Osteoblast (primary cell): ENCODE measurements at regions not wholly inside any gene's neighbourhood (a gene's known extent, or its start where the extent isn't known, plus 50 kb on each side); places are given as distances from the start of the nearest gene placed in this dataset.
A peak's percentile ranks its signal among the peaks of the same experiment; 100 is the strongest.

Experiments
- DNase-seq: peaks from one replicate; pipeline ENCODE4 v3.0.0; 2011; ENCODE audit warnings: low spot score, mixed read lengths; ENCODE audit not compliant: insufficient read length; ENCODE audit errors: missing footprints
- H2AFZ ChIP-seq: 2 replicates; pipeline ENCODE4 v1.6.0; 2011; ENCODE audit warnings: mild to moderate bottlenecking, low read length
- H3K27ac ChIP-seq: 2 replicates; pipeline ENCODE4 v1.5.1; 2011; ENCODE audit warnings: mild to moderate bottlenecking, low read depth, low read length, moderate library complexity
- H3K27me3 ChIP-seq: 2 replicates; pipeline ENCODE4 v1.6.0; 2012; ENCODE audit warnings: mild to moderate bottlenecking, control low read depth, inconsistent platforms, low read length, moderate library complexity; ENCODE audit not compliant: insufficient read depth
- H3K36me3 ChIP-seq: 2 replicates; pipeline ENCODE4 v1.5.1; 2011; ENCODE audit warnings: mild to moderate bottlenecking, low read length, control low read depth, moderate library complexity; ENCODE audit not compliant: insufficient read depth
- H3K4me1 ChIP-seq: 2 replicates; pipeline ENCODE4 v1.5.1; 2011; ENCODE audit warnings: mild to moderate bottlenecking, low read length, control low read depth, moderate library complexity; ENCODE audit not compliant: insufficient read depth
- H3K4me2 ChIP-seq: 2 replicates; pipeline ENCODE4 v1.6.0; 2011; ENCODE audit warnings: mild to moderate bottlenecking, low read length; ENCODE audit not compliant: insufficient read depth
- H3K4me3 ChIP-seq: fragments of 200-600 bp; sonication (generic); 3 replicates; pipeline ENCODE4 v1.5.1; 2012; ENCODE audit warnings: mild to moderate bottlenecking, low read length, inconsistent platforms; ENCODE audit not compliant: insufficient read depth
- H3K79me2 ChIP-seq: 2 replicates; pipeline ENCODE4 v1.6.0; 2012; ENCODE audit warnings: mild to moderate bottlenecking, low read length, control low read depth, inconsistent platforms; ENCODE audit not compliant: insufficient read depth
- H3K9me3 ChIP-seq: 2 replicates; pipeline ENCODE4 v1.5.1; 2011; ENCODE audit warnings: low read depth, low read length, control low read depth
- H4K20me1 ChIP-seq: 2 replicates; pipeline ENCODE4 v1.6.0; 2012; ENCODE audit warnings: mild to moderate bottlenecking, low read length, control low read depth; ENCODE audit not compliant: insufficient read depth
- TF ChIP-seq, protein P1 (sequence below): IDR thresholded peaks from 2 replicates; pipeline ENCODE4 v1.5.1; 2011; ENCODE audit warnings: mild to moderate bottlenecking, low read depth, low read length, moderate library complexity; ENCODE audit errors: extremely low read depth

DNA sequence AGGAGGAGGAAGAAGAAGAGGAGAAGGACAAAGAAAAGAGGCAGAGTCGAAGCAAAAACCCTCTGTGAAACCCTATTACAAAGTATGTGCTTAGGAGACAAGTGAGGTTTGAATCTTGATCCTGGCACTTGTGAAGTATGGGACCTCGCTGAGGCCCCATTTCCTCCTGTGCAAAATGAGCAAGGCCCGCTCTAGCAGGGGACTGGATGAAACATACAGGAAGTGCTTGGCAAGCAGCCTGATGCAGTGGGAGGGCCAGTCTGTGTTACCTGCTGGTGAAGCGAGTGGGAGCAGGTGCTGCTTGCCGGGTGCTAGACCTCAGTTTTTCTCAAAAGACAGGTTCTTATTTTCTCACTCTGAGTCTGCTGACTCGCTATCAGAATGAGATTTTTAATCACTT is 150.4 kb downstream of the JCAD start:
- no peaks in the 10 kb centered on the region for H3K9me3 ChIP-seq
- H4K20me1 ChIP-seq, result no peaks in the 10 kb centered on the region
- H3K27ac ChIP-seq, result no peak overlapping the region
- peaks cover 57% of the 10 kb centered on the region for H3K27me3 ChIP-seq
- TF ChIP-seq, protein P1, sequence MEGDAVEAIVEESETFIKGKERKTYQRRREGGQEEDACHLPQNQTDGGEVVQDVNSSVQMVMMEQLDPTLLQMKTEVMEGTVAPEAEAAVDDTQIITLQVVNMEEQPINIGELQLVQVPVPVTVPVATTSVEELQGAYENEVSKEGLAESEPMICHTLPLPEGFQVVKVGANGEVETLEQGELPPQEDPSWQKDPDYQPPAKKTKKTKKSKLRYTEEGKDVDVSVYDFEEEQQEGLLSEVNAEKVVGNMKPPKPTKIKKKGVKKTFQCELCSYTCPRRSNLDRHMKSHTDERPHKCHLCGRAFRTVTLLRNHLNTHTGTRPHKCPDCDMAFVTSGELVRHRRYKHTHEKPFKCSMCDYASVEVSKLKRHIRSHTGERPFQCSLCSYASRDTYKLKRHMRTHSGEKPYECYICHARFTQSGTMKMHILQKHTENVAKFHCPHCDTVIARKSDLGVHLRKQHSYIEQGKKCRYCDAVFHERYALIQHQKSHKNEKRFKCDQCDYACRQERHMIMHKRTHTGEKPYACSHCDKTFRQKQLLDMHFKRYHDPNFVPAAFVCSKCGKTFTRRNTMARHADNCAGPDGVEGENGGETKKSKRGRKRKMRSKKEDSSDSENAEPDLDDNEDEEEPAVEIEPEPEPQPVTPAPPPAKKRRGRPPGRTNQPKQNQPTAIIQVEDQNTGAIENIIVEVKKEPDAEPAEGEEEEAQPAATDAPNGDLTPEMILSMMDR, result no peak
- H3K79me2 ChIP-seq, result no peaks in the 10 kb centered on the region
- H3K4me1 ChIP-seq, result no peaks in the 10 kb centered on the region
- H2AFZ ChIP-seq, result no peak overlapping the region
- no peak for DNase-seq
- H3K4me2 ChIP-seq, result no peak overlapping the region
- H3K4me3 ChIP-seq, result no peak overlapping the region
- H3K36me3 ChIP-seq, result no peaks in the 10 kb centered on the region

DNA sequence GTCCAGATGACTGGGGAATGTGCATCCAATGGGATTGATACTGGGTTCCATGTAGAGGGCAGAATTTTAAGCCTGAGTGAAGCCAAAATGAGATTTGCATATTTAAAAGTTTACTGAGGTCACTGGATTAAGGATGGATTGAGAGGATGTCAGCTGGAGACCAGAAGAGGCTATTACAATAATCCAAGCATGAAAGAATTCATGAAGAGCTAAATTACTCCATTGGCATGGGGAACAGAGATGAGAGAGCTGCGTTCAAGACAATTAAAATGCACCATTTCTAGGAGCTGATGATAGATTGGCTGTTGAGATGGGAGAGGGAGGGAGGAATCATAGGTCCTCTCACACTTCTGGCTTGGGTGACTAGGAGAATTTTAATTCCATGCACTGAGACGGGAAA is 158.5 kb downstream of the JCAD start:
- no peak for DNase-seq

DNA sequence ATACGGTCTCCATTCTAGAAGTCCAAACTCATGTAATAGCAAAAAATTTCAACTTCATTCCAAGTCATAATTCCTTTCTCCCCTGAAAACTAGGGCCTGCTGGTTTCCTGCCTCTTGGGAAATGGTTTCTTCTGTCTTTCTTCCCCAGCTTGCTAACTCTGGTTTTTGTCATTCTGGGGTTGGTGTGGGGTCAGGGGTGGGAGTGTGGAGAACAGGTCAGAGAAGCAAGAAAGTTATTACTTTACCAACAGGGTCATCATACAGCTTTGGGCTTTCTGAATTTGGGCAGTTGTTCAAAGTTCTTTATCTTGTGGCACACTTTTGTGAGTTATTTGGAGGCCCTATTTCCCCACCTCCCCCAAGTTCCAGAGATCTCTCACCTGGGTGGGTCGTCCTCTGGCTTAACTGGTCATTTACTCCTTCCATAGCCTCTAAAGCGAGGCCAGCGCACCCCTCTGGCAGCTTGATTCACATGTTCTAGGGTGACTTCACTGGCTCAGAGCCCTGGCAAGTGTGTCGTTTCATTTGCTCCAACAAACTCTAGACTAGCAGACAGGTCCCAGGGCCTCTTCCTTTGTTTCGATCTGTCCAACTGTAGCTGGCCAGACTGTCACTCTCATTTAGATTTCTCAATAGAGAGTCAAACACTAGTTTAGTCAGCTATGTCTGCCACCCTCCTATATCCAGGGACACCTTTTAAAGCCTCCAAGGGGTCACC is 161.2 kb downstream of the JCAD start:
- Histone ChIP-seq H2AFZ (no peak overlapping the region), H4K20me1 (no peaks in the 10 kb centered on the region), H3K27me3 (peaks cover 38% of the 10 kb centered on the region), H3K4me1 (peaks cover 15% of the 10 kb centered on the region), H3K4me2 (no peak overlapping the region), H3K36me3 (no peaks in the 10 kb centered on the region), H3K4me3 (no peak overlapping the region), H3K79me2 (no peaks in the 10 kb centered on the region), H3K9me3 (no peaks in the 10 kb centered on the region), H3K27ac (no peak overlapping the region)
- TF ChIP-seq, protein P1, result no peak
- peak; percentile 14 for DNase-seq

More for the DNA sequence above, 158.5 kb downstream of the JCAD start:
- no peak overlapping the region for H3K27ac ChIP-seq
- H3K36me3 ChIP-seq, result no peaks in the 10 kb centered on the region
- no peak overlapping the region for H3K4me2 ChIP-seq
- TF ChIP-seq, protein P1, result no peak
- peaks cover 61% of the 10 kb centered on the region for H3K27me3 ChIP-seq
- no peak overlapping the region for H3K4me3 ChIP-seq
- H4K20me1 ChIP-seq, result no peaks in the 10 kb centered on the region
- no peak overlapping the region for H2AFZ ChIP-seq
- peaks cover 7% of the 10 kb centered on the region for H3K4me1 ChIP-seq
- H3K9me3 ChIP-seq, result no peaks in the 10 kb centered on the region
- no peaks in the 10 kb centered on the region for H3K79me2 ChIP-seq

DNA sequence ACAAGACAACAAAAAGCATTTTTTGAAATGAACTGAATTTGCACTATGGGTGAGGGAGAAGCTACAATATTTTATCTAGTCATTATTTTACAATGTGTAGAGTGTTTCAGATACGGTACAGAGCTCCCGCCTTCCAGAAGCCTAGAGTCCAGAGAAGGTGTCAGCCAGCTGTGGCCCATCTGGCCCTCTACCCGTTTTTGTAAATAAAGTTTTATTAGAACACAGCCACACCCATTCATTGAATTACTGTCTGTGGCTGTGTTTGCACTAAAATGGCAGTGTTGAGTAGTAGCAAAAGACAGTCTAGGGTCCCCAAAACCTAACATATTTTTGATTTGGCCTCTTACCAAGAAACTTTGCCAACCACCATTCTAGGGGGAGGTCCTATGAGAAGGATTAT is 162.0 kb downstream of the JCAD start:
- H3K36me3 ChIP-seq, result no peaks in the 10 kb centered on the region
- no peak for DNase-seq
- H3K4me1 ChIP-seq, result peaks cover 15% of the 10 kb centered on the region
- TF ChIP-seq, protein P1, result no peak
- H4K20me1 ChIP-seq, result no peaks in the 10 kb centered on the region
- H3K4me2 ChIP-seq, result no peak overlapping the region
- H3K79me2 ChIP-seq, result no peaks in the 10 kb centered on the region
- no peaks in the 10 kb centered on the region for H3K9me3 ChIP-seq
- H3K4me3 ChIP-seq, result no peak overlapping the region
- no peak overlapping the region for H2AFZ ChIP-seq
- H3K27me3 ChIP-seq, result peaks cover 39% of the 10 kb centered on the region
- H3K27ac ChIP-seq, result no peak overlapping the region
